Left ventricle myocardium inferior (tissue), 1 donor: ENCODE measurements at regions not wholly inside any gene's neighbourhood (a gene's known extent, or its start where the extent isn't known, plus 50 kb on each side); places are given as distances from the start of the nearest gene placed in this dataset.

ENCODE experiments used
- DNase-seq: peaks from one replicate; pipeline ENCODE4 v3.0.0-alpha.2; 2020
- H3K27ac ChIP-seq: fragments of 200-600 bp; replicated peaks from 2 replicates; pipeline ENCODE4 v1.8.0; 2021
- H3K27me3 ChIP-seq: fragments of 200-600 bp; 2 replicates; pipeline ENCODE4 v1.8.0; 2021; ENCODE audit warnings: low read depth
- H3K36me3 ChIP-seq: fragments of 200-600 bp; 2 replicates; pipeline ENCODE4 v1.8.0; 2021
- H3K4me1 ChIP-seq: fragments of 200-600 bp; 2 replicates; pipeline ENCODE4 v1.8.0; 2021
- H3K4me3 ChIP-seq: fragments of 200-600 bp; 2 replicates; pipeline ENCODE4 v1.8.0; 2021; ENCODE audit warnings: mild to moderate bottlenecking, moderate library complexity
- H3K9me3 ChIP-seq: fragments of 200-600 bp; replicated peaks from 2 replicates; pipeline ENCODE4 v1.8.0; 2021
- CTCF ChIP-seq: fragments of 200-600 bp; IDR thresholded peaks from 2 replicates; pipeline ENCODE4 v1.8.0; 2021; ENCODE audit warnings: antibody characterized with exemption, mild to moderate bottlenecking, borderline replicate concordance
- intact Hi-C: fragments of 100-400 bp; cut with micrococcal nuclease; formaldehyde crosslinking; loops from one replicate; pipeline ENCODE4 v1.11.0; 2022
- donor health status: DM: no; HTN: yes; CAD: no; lungs with severe emphysema.

GRCh38 chr6:48825501-48826151 lies 637.4 kb downstream of the MMUT start:
- H3K27ac ChIP-seq = no peak overlapping the region
- no peaks in the 10 kb centered on the region for H3K4me1 ChIP-seq
- H3K36me3 ChIP-seq = no peaks in the 10 kb centered on the region
- no peak for TF ChIP-seq CTCF
- no peaks in the 10 kb centered on the region for H3K27me3 ChIP-seq
- no peak for DNase-seq
- H3K4me3 ChIP-seq = no peak overlapping the region
- H3K9me3 ChIP-seq = peaks cover 5% of the 10 kb centered on the region
- intact Hi-C loops = no loop called here

GRCh38 chr6:48818052-48818412 lies 645.0 kb downstream of the MMUT start:
- Histone ChIP-seq H3K27me3 (no peaks in the 10 kb centered on the region), H3K36me3 (no peaks in the 10 kb centered on the region), H3K4me1 (no peaks in the 10 kb centered on the region), H3K4me3 (no peak overlapping the region), H3K9me3 (peaks cover 5% of the 10 kb centered on the region), H3K27ac (no peak overlapping the region)
- intact Hi-C loops = no loop called here
- DNase-seq = no peak
- TF ChIP-seq CTCF = no peak

- no peaks in the 10 kb centered on the region for H3K36me3 ChIP-seq
Observed at GRCh38 chr6:48817333-48818051, 645.6 kb downstream of the MMUT start.

GRCh38 chr6:48814957-48815356 lies 648.1 kb downstream of the MMUT start:
- H3K9me3 ChIP-seq = no peaks in the 10 kb centered on the region
- no peak for DNase-seq

More at GRCh38 chr6:48817333-48818051, 645.6 kb downstream of the MMUT start:
- intact Hi-C loops = no loop called here
- H3K4me3 ChIP-seq = no peak overlapping the region
- H3K9me3 ChIP-seq = peaks cover 2% of the 10 kb centered on the region
- no peak overlapping the region for H3K27ac ChIP-seq
- no peak for TF ChIP-seq CTCF
- no peak for DNase-seq
- H3K4me1 ChIP-seq = no peaks in the 10 kb centered on the region
- H3K27me3 ChIP-seq = no peaks in the 10 kb centered on the region

GRCh38 chr6:48813836-48814235 lies 649.2 kb downstream of the MMUT start:
- TF ChIP-seq CTCF = no peak
- H3K4me1 ChIP-seq = no peaks in the 10 kb centered on the region
- H3K36me3 ChIP-seq = no peaks in the 10 kb centered on the region
- H3K27me3 ChIP-seq = no peaks in the 10 kb centered on the region
- H3K4me3 ChIP-seq = no peak overlapping the region
- intact Hi-C loops = no loop called here
- H3K9me3 ChIP-seq = no peaks in the 10 kb centered on the region
- DNase-seq = no peak
- no peak overlapping the region for H3K27ac ChIP-seq

More at GRCh38 chr6:48814957-48815356, 648.1 kb downstream of the MMUT start:
- Histone ChIP-seq H3K27ac (no peak overlapping the region), H3K36me3 (no peaks in the 10 kb centered on the region), H3K4me3 (no peak overlapping the region), H3K27me3 (no peaks in the 10 kb centered on the region), H3K4me1 (no peaks in the 10 kb centered on the region)
- TF ChIP-seq CTCF = no peak
- intact Hi-C loops = no loop called here
